MCF 10A (cell line): ENCODE measurements at regions not wholly inside any gene's neighbourhood (a gene's known extent, or its start where the extent isn't known, plus 50 kb on each side); places are given as distances from the start of the nearest gene placed in this dataset.

Experiments used
- BruUV-seq: library from RNA; stranded (reverse); fragments of 400-500 nt; replicated peaks from 2 replicates; lab custom pipeline; 2021; lab: Mats Ljungman, UMichigan
- CTCF ChIA-PET: fragments of 300-600 bp; sonication (Branson Sonifier 250); formaldehyde crosslinking; extraction: SDS; loops from one replicate; lab custom pipeline; 2021; ENCODE audit warnings: antibody characterized with exemption, inconsistent platforms; lab: Yijun Ruan, JAX
- POLR2A ChIA-PET: fragments of 300-600, 350-650 bp; sonication (Branson Sonifier 250); formaldehyde crosslinking; extraction: SDS; loops from one replicate; lab custom pipeline; 2020; ENCODE audit warnings: antibody characterized with exemption, inconsistent platforms; lab: Yijun Ruan, JAX
- DNase-seq: peaks from one replicate; pipeline ENCODE4 v3.0.0-alpha.2; 2018; ENCODE audit not compliant: unreplicated experiment
- H3K27ac Mint-ChIP-seq: one replicate; pipeline ENCODE4 v1.8.0; 2022; ENCODE audit warnings: mild to moderate bottlenecking, low read depth, mixed read lengths; ENCODE audit not compliant: unreplicated experiment
- H3K27me3 Mint-ChIP-seq: one replicate; pipeline ENCODE4 v1.8.0; 2022; ENCODE audit warnings: mixed read lengths; ENCODE audit not compliant: insufficient read depth, unreplicated experiment
- H3K36me3 Mint-ChIP-seq: one replicate; pipeline ENCODE4 v1.8.0; 2022; ENCODE audit warnings: mild to moderate bottlenecking, moderate library complexity, mixed read lengths; ENCODE audit not compliant: insufficient read depth, unreplicated experiment
- H3K4me1 Mint-ChIP-seq: one replicate; pipeline ENCODE4 v1.8.0; 2022; ENCODE audit warnings: mixed read lengths; ENCODE audit not compliant: insufficient read depth, unreplicated experiment
- H3K4me3 Mint-ChIP-seq: one replicate; pipeline ENCODE4 v1.8.0; 2022; ENCODE audit warnings: mild to moderate bottlenecking, moderate library complexity, mixed read lengths; ENCODE audit not compliant: unreplicated experiment
- H3K9me3 Mint-ChIP-seq: one replicate; pipeline ENCODE4 v1.8.0; 2022; ENCODE audit warnings: mixed read lengths; ENCODE audit not compliant: unreplicated experiment
- CTCF ChIP-seq: fragments of 200-600 bp; IDR thresholded peaks from one replicate; pipeline ENCODE4 v1.8.0; 2022; ENCODE audit warnings: antibody characterized with exemption, mild to moderate bottlenecking; ENCODE audit not compliant: unreplicated experiment
- intact Hi-C: fragments of 100-400 bp; cut with micrococcal nuclease; formaldehyde crosslinking; loops from 2 replicates; pipeline ENCODE4 v1.14.1; 2022

GRCh38 chr16:6280055-6280454, 1052.6 kb upstream of the RBFOX1 start:
- TF ChIP-seq CTCF: no peak
- H3K27me3 Mint-ChIP-seq: no peaks in the 10 kb centered on the region
- DNase-seq: no peak
- intact Hi-C loops: no loop called here
- H3K9me3 Mint-ChIP-seq: peaks cover 43% of the 10 kb centered on the region
- POLR2A ChIA-PET: no interaction called here
- no peak overlapping the region for H3K27ac Mint-ChIP-seq
- no peak overlapping the region for H3K4me3 Mint-ChIP-seq
- CTCF ChIA-PET: interaction anchor here (0.6 kb wide), 1 partner anchor 468 kb away, joined by 3 read pairs; no protein-coding TSS in a partner anchor
- BruUV-seq: no TSS peak
- no peaks in the 10 kb centered on the region for H3K36me3 Mint-ChIP-seq
- H3K4me1 Mint-ChIP-seq: no peaks in the 10 kb centered on the region

- no peaks in the 10 kb centered on the region for H3K4me1 Mint-ChIP-seq
- intact Hi-C loops: no loop called here
- no peak for DNase-seq
- no peaks in the 10 kb centered on the region for H3K36me3 Mint-ChIP-seq
- no peaks in the 10 kb centered on the region for H3K27me3 Mint-ChIP-seq
- H3K4me3 Mint-ChIP-seq: no peak overlapping the region
- TF ChIP-seq CTCF: no peak
- peaks cover 48% of the 10 kb centered on the region for H3K9me3 Mint-ChIP-seq
- H3K27ac Mint-ChIP-seq: no peak overlapping the region
- ChIA-PET CTCF (no interaction called here), POLR2A (no interaction called here)
- BruUV-seq: no TSS peak
Observed at GRCh38 chr16:6279286-6279685, 1053.4 kb upstream of the RBFOX1 start.

- no TSS peak for BruUV-seq
- intact Hi-C loops: no loop called here
- H3K4me3 Mint-ChIP-seq: no peak overlapping the region
- no peaks in the 10 kb centered on the region for H3K4me1 Mint-ChIP-seq
- no peak for DNase-seq
- no peaks in the 10 kb centered on the region for H3K36me3 Mint-ChIP-seq
- no peak for TF ChIP-seq CTCF
- no peaks in the 10 kb centered on the region for H3K27me3 Mint-ChIP-seq
- ChIA-PET CTCF (no interaction called here), POLR2A (no interaction called here)
- no peak overlapping the region for H3K27ac Mint-ChIP-seq
- H3K9me3 Mint-ChIP-seq: peaks cover 52% of the 10 kb centered on the region
Observed at GRCh38 chr16:6274351-6274750, 1058.3 kb upstream of the RBFOX1 start.

- intact Hi-C loops: no loop called here
- ChIA-PET CTCF (interaction anchor here (0.7 kb wide), 1 partner anchor 879 kb away, joined by 3 read pairs; no protein-coding TSS in a partner anchor), POLR2A (no interaction called here)
- no peak for TF ChIP-seq CTCF
- no peak overlapping the region for H3K4me3 Mint-ChIP-seq
- H3K27me3 Mint-ChIP-seq: no peaks in the 10 kb centered on the region
- peaks cover 34% of the 10 kb centered on the region for H3K9me3 Mint-ChIP-seq
- H3K36me3 Mint-ChIP-seq: no peaks in the 10 kb centered on the region
- no TSS peak for BruUV-seq
- H3K4me1 Mint-ChIP-seq: no peaks in the 10 kb centered on the region
- no peak overlapping the region for H3K27ac Mint-ChIP-seq
- DNase-seq: no peak
Observed at GRCh38 chr16:6267682-6268081, 1065.0 kb upstream of the RBFOX1 start.
